ENCODE measurements at regions not wholly inside any gene's neighbourhood (a gene's known extent, or its start where the extent isn't known, plus 50 kb on each side); places are given as distances from the start of the nearest gene placed in this dataset.

- Histone ChIP-seq H3K4me3 (no peak overlapping the region), H3K4me1 (peaks cover 0 to 19% (median 3%) of the 10 kb centered on the region in 4 donors), H3K36me3 (no peaks in the 10 kb centered on the region), H3K27ac (no peak overlapping the region), H3K9me3 (no peaks in the 10 kb centered on the region), H3K27me3 (no peaks in the 10 kb centered on the region)
- intact Hi-C loops (cut with DNase I; ENCODE audit: low total_unique reads), result no loop called here
- no peak for TF ChIP-seq CTCF (IDR thresholded peaks at IDR 0.05)
- DNase-seq, result no peak
These were observed 633.8 kb downstream of the PTPRC start for GRCh38 chr1:199272628-199273086.

DNA sequence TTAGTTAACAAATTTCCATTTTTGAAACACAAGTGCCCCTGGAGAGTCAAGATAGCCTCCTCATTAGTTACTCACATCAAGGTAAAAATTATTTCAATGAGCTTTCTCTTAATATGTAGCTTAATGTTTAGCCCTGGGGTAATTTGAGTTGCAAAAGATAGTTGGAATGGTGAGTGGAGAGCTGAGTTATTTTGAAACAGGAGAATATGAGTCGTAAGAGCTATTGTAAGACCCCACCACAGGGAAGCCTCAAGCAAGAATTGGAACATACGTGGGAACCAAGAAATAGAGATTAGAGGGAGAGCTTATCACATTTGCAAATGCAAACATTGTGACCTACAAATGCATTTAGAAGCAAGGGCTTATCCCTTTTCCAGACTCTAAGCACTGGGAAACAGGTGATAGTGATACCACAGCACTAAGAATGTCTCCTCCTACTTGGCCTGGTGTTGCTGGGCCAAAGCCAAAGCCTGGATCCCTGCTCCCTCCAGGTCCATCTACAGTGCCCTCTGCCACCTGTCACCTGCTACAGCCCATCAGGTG is 635.1 kb downstream of the PTPRC start:
- H3K36me3 ChIP-seq, result no peaks in the 10 kb centered on the region
- H3K4me1 ChIP-seq, result peaks cover 0 to 19% (median 3%) of the 10 kb centered on the region in 4 donors
- no peak for TF ChIP-seq CTCF (IDR thresholded peaks at IDR 0.05)
- H3K4me3 ChIP-seq, result no peak overlapping the region
- no peaks in the 10 kb centered on the region for H3K9me3 ChIP-seq
- intact Hi-C loops (cut with DNase I; ENCODE audit: low total_unique reads), result no loop called here
- no peaks in the 10 kb centered on the region for H3K27me3 ChIP-seq
- no peak for DNase-seq
- no peak overlapping the region for H3K27ac ChIP-seq

DNA sequence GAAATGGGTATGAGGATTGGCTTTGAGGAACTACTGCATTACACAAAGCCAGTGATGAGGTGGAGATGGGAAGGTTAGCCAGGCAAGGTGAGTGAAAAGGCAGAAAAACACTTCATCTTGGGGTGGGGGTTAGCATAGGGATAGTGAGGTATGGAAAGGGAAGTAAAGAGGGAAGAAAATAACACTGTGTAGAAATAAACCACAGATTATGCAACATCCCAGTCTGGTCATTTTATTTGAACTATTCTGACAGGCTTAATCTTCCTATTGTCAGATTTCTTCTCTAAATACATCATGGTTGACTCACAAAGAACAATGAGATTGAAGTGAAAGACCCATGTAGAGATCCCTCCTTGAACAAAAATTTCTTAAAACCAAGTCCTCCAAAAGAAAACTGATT is 640.2 kb downstream of the PTPRC start:
- no peak for TF ChIP-seq CTCF (IDR thresholded peaks at IDR 0.05)

DNA sequence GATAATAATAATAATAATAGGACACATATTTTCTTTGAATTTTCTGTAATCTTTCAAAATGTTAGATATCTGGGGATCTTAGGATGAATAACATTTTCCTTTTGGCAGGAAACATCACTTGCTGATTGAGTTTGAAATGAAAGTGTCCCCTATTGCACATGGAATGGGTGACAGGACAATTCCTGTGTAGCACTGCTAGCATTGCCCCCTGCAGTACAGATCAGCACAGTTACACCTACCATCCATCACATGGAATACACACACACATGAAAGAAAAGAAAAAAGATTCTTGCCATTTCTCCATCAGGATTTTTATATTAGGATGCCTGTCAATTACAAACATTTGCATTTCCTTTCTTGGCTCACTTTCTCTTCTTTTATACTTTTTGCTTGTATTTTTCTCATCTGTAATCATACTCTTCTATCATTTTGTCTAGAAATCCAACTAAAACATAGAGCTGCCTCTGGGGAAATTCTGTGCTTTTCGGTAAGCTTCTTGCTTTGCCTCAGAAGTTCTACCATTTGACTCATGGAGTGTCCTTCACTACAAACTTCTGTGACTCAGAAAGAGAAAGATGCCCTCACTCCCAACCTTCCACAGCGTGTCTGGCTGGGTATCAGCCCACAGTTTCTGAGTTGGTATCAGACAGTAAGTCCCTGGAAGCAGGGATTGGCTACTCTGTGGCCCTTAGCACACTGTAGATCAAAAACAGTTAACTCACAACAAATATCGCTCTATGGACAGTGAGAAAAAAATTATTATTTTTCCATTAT is 641.2 kb downstream of the PTPRC start:
- H3K4me3 ChIP-seq, result no peak overlapping the region
- no peaks in the 10 kb centered on the region for H3K4me1 ChIP-seq
- intact Hi-C loops (cut with DNase I; ENCODE audit: low total_unique reads), result no loop called here
- no peak for TF ChIP-seq CTCF (IDR thresholded peaks at IDR 0.05)
- no peaks in the 10 kb centered on the region for H3K36me3 ChIP-seq
- no peaks in the 10 kb centered on the region for H3K9me3 ChIP-seq
- no peaks in the 10 kb centered on the region for H3K27me3 ChIP-seq
- no peak for DNase-seq
- no peak overlapping the region for H3K27ac ChIP-seq

More for the DNA sequence above, 640.2 kb downstream of the PTPRC start:
- Histone ChIP-seq H3K9me3 (no peaks in the 10 kb centered on the region), H3K27ac (no peak overlapping the region), H3K27me3 (no peaks in the 10 kb centered on the region), H3K4me3 (no peak overlapping the region), H3K4me1 (no peaks in the 10 kb centered on the region), H3K36me3 (no peaks in the 10 kb centered on the region)
- DNase-seq, result no peak
- intact Hi-C loops (cut with DNase I; ENCODE audit: low total_unique reads), result no loop called here

- Histone ChIP-seq H3K9me3 (no peaks in the 10 kb centered on the region), H3K27me3 (no peaks in the 10 kb centered on the region), H3K4me3 (no peak overlapping the region), H3K36me3 (no peaks in the 10 kb centered on the region), H3K27ac (no peak overlapping the region), H3K4me1 (no peaks in the 10 kb centered on the region)
- intact Hi-C loops (cut with DNase I; ENCODE audit: low total_unique reads), result no loop called here
- DNase-seq, result no peak
- TF ChIP-seq CTCF (IDR thresholded peaks at IDR 0.05), result no peak
These were observed 644.0 kb downstream of the PTPRC start for GRCh38 chr1:199282751-199283305.

Measured in tibial artery (tissue), 4 donors.